Heart left ventricle (tissue), 16 donors: ENCODE measurements at regions not wholly inside any gene's neighbourhood (a gene's known extent, or its start where the extent isn't known, plus 50 kb on each side); places are given as distances from the start of the nearest gene placed in this dataset.

Experiments
- ATAC-seq, 4 donors: fragments of 200-7000 bp; cut with Tn5 transposase; one replicate each; pipeline ENCODE4 v1.9.1; 2020 to 2022; ENCODE audit warnings: moderate library complexity in 4 of 4, mild to moderate bottlenecking in 3 of 4, moderate number of reproducible peaks in 1 of 4
- DNase-seq, 5 donors: peaks; one replicate each; pipeline ENCODE4 v3.0.0-alpha.2; 2020
- H3K27ac ChIP-seq, 12 donors: fragments of 200-600 bp; sonication (generic) in 4 of 12; one replicate each; pipeline versions ENCODE4 v1.5.0 to v1.8.0; 2016 to 2022; ENCODE audit warnings: mild to moderate bottlenecking in 2 of 12
- H3K27me3 ChIP-seq, 9 donors: fragments of 200-600 bp; sonication (generic) in 2 of 9; one replicate each; pipeline versions ENCODE4 v1.5.1 to v1.8.0; 2016 to 2022; ENCODE audit warnings: mild to moderate bottlenecking in 3 of 9
- H3K36me3 ChIP-seq, 9 donors: fragments of 200-600 bp; sonication (generic) in 2 of 9; one replicate each; pipeline versions ENCODE4 v1.5.0 to v1.8.0; 2018 to 2022; ENCODE audit warnings: mild to moderate bottlenecking in 2 of 9
- H3K4me1 ChIP-seq, 12 donors: fragments of 200-600 bp; sonication (generic) in 4 of 12; one replicate each; pipeline versions ENCODE4 v1.5.0 to v1.8.0; 2016 to 2022; ENCODE audit warnings: mild to moderate bottlenecking in 3 of 12
- H3K4me3 ChIP-seq, 12 donors: fragments of 200-600 bp; sonication (generic) in 4 of 12; one replicate each; pipeline versions ENCODE4 v1.5.0 to v1.8.0; 2017 to 2022; ENCODE audit warnings: mild to moderate bottlenecking in 9 of 12, moderate library complexity in 4 of 12
- H3K9me3 ChIP-seq, 12 donors: fragments of 200-600 bp; sonication (generic) in 4 of 12; one replicate each; pipeline versions ENCODE4 v1.5.0 to v1.8.0; 2016 to 2022; ENCODE audit warnings: mild to moderate bottlenecking in 1 of 12
- POLR2A ChIP-seq, 2 donors: fragments of 450-650 bp; IDR thresholded peaks; one replicate each; pipeline ENCODE4 v1.6.1; 2017; ENCODE audit warnings: antibody characterized with exemption in 2 of 2, mild to moderate bottlenecking in 2 of 2, moderate library complexity in 2 of 2
- WGBS, 4 donors: extraction: QIAGEN DNeasy Blood & Tissue Kit in 2 of 4; methylation state at CpG; one replicate each; pipeline versions ENCODE4 v1.1.5 to v1.1.7; 2013 to 2018; 5-methylcytosine and 5-hydroxymethylcytosine counted together
- intact Hi-C, 10 donors: fragments of 100-400 bp; cut with DNase I; formaldehyde crosslinking; loops; one replicate each; pipeline versions ENCODE4 v1.11.1 to v1.14.2; 2022
- TF ChIP-seq, protein P1 (sequence below), 12 donors: fragments of 200-600 bp; sonication (generic) in 4 of 12; IDR thresholded peaks; one replicate each; pipeline versions ENCODE4 v1.5.0 to v1.8.0; 2018 to 2022; ENCODE audit warnings: antibody characterized with exemption in 12 of 12, mild to moderate bottlenecking in 5 of 12
- donor health status: ischemic (EF 13 %, LVEDD 7.1; RV severe dilation, severe dysfunction).
- donor health status: healthy with polysubstance abuse.
- donor health status: DM: no; HTN: yes; CAD: no.
- donor health status: DM: no; HTN: no; CAD: no.
- donor health status: ischemic (EF 25% LVEDD 6.9; RV normal size, moderate dysfunction).
- donor health status: ischemic (EF 25% LVEDD 5.7; RV mildly dilated, moderate dysfunction).
- donor health status: healthy.
- donor health status: DM: yes; HTN: yes; CAD: no.
- donor health status: ischemic (EF 35%, LVEDD 5.7; RV mildly dilated, moderate dysfunction).
- donor health status: nonischemic (EF 11% LVEDD 7.7; RV severe dilation, severe dysfunction).
- donor health status: DM: yes; HTN: yes; CAD: no.
- donor health status: PGD.
- donor health status: ischemic (EF 29% LVEDD 5.4; RV normal size, mild dysfunction).
- donor health status: nonischemic (EF 23%, LVEDD 6.1; RV moderate dilation, normal function).

DNA sequence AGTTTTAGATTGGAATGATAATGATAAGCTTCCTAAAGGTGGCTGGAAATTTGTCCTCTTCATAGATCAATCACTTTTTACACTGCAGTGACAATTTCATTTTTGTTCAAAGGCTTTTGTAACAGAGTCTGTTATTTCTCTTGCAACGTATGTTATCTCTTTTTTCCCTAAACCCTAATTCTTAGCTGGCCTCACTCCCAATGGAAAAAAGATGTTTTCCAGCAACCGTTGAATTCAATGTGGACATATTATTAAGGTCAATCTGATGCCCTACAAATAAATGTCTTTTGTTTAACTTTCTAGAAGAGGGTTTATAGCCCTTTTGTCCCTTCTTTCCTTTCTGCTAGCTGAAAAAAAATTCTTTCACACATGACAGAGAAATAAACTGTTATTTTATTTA, 192.7 kb upstream of the NWD2 start:
- DNase-seq (no peak), ATAC-seq (no peak)
- intact Hi-C loops: no loop called here
- 14 to 20% (median 17%) methylated on average over 2 of the region's 2 CpGs for WGBS, 4 donors
- H3K4me3 ChIP-seq: no peak overlapping the region
- TF ChIP-seq POLR2A (IDR thresholded peaks at IDR 0.05): no peak
- TF ChIP-seq, protein P1, sequence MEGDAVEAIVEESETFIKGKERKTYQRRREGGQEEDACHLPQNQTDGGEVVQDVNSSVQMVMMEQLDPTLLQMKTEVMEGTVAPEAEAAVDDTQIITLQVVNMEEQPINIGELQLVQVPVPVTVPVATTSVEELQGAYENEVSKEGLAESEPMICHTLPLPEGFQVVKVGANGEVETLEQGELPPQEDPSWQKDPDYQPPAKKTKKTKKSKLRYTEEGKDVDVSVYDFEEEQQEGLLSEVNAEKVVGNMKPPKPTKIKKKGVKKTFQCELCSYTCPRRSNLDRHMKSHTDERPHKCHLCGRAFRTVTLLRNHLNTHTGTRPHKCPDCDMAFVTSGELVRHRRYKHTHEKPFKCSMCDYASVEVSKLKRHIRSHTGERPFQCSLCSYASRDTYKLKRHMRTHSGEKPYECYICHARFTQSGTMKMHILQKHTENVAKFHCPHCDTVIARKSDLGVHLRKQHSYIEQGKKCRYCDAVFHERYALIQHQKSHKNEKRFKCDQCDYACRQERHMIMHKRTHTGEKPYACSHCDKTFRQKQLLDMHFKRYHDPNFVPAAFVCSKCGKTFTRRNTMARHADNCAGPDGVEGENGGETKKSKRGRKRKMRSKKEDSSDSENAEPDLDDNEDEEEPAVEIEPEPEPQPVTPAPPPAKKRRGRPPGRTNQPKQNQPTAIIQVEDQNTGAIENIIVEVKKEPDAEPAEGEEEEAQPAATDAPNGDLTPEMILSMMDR (IDR thresholded peaks at IDR 0.05): no peak
- no peaks in the 10 kb centered on the region for H3K9me3 ChIP-seq
- H3K4me1 ChIP-seq: no peaks in the 10 kb centered on the region
- no peak overlapping the region for H3K27ac ChIP-seq
- no peaks in the 10 kb centered on the region for H3K27me3 ChIP-seq
- H3K36me3 ChIP-seq: no peaks in the 10 kb centered on the region

DNA sequence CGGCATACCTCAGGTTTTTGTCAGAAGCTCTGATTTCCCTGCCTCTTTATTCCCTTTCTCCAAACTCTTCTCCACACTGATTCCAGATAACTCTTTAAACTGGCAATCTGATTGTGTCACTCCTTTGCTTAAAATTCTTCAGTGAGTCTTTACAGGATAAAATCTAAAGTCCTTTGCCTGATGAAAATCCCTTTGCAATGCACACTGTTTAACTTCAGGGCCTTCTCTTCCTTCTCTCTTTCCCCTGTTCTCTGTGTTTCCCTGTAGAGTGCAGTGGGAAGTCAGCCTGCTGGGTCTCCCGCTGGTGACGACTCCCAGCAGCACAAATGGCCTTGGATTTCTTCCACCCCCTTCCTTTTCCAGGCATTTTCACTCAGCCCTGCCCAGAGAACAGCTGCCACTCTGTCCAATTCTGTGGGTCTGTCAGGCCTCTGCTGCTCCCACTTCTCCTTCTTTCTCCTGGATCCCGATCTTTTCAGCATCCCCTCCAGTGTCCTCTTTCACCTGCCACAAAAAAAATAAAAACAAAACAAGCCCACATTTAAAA, 189.9 kb upstream of the NWD2 start:
- no peaks in the 10 kb centered on the region for H3K27me3 ChIP-seq
- H3K4me3 ChIP-seq: no peak overlapping the region
- no peaks in the 10 kb centered on the region for H3K9me3 ChIP-seq
- ATAC-seq (no peak), DNase-seq (no peak)
- no peaks in the 10 kb centered on the region for H3K36me3 ChIP-seq
- no peak for TF ChIP-seq POLR2A (IDR thresholded peaks at IDR 0.05)
- TF ChIP-seq, protein P1 (IDR thresholded peaks at IDR 0.05): no peak
- intact Hi-C loops: no loop called here
- no peaks in the 10 kb centered on the region for H3K4me1 ChIP-seq
- 23 to 29% (median 27%) methylated on average over 4 of the region's 4 CpGs for WGBS, 4 donors
- no peak overlapping the region for H3K27ac ChIP-seq

DNA sequence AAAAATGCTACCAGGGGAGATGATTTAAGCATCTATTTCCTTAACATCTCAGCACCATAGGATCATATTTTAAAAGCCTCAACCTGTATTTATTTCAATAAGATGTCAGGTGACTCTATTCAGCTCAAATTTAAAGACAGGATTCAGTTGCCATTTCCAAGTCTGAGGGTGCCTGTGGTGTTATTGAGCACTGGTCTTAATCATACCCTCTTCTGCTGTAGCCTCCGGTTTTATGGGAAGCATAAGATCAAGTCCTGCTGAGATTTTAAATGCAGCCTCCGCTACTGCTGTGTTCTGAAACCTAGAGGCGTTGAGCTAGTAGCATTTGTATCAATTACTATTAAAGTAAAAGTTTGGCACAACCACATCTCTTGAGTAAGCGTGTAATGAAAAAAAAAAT, 185.7 kb upstream of the NWD2 start:
- no peak for ATAC-seq
- H3K9me3 ChIP-seq: no peaks in the 10 kb centered on the region
- intact Hi-C loops: no loop called here
- WGBS, 4 donors: 70 to 84% (median 82%) methylated on average over 4 of the region's 4 CpGs
- no peak for DNase-seq
- H3K4me1 ChIP-seq: no peaks in the 10 kb centered on the region
- H3K27me3 ChIP-seq: no peaks in the 10 kb centered on the region
- no peak for TF ChIP-seq POLR2A (IDR thresholded peaks at IDR 0.05)
- TF ChIP-seq, protein P1 (IDR thresholded peaks at IDR 0.05): no peak
- no peak overlapping the region for H3K4me3 ChIP-seq
- H3K36me3 ChIP-seq: no peaks in the 10 kb centered on the region
- H3K27ac ChIP-seq: no peak overlapping the region

DNA sequence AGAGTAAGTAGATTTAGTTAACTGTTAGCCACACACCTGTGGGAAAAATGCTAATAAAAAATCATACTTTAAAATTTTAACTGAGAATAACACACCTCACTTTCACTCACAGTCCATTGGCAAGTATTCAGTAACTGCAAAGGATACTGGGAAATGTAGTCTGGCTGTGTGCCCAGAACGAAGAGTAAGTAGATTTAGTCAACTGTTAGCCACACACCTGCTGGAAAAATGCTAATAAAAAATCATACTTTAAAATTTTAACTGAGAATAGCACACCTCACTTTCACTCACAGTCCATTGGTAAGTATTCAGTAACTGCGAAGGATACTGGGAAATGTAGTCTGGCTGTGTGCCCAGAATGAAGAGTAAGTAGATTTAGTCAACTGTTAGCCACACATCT, 178.4 kb upstream of the NWD2 start:
- Histone ChIP-seq H3K27me3 (no peaks in the 10 kb centered on the region), H3K27ac (no peak overlapping the region), H3K36me3 (no peaks in the 10 kb centered on the region), H3K4me1 (no peaks in the 10 kb centered on the region), H3K9me3 (peaks cover 0 to 8% (median 0%) of the 10 kb centered on the region in 12 donors), H3K4me3 (no peak overlapping the region)
- DNase-seq (no peak), ATAC-seq (no peak)
- WGBS, 4 donors: 46 to 60% (median 52%) methylated on average over 2 of the region's 2 CpGs
- TF ChIP-seq, protein P1 (IDR thresholded peaks at IDR 0.05): no peak
- no peak for TF ChIP-seq POLR2A (IDR thresholded peaks at IDR 0.05)
- intact Hi-C loops: no loop called here
